HUES64 (cell line): ENCODE measurements at regions not wholly inside any gene's neighbourhood (a gene's known extent, or its start where the extent isn't known, plus 50 kb on each side); places are given as distances from the start of the nearest gene placed in this dataset.

Experiments
- H3K27ac ChIP-seq: 2 replicates; pipeline ENCODE4 v1.7.0; 2013; ENCODE audit warnings: low read depth, low read length, inconsistent platforms
- H3K27me3 ChIP-seq: 2 replicates; pipeline ENCODE4 v1.6.1; 2013; ENCODE audit warnings: mild to moderate bottlenecking, low read length; ENCODE audit not compliant: insufficient read depth
- H3K36me3 ChIP-seq: 2 replicates; pipeline ENCODE4 v1.6.1; 2013; ENCODE audit warnings: mild to moderate bottlenecking, low read length; ENCODE audit not compliant: insufficient read depth
- H3K4me1 ChIP-seq: 2 replicates; pipeline ENCODE4 v1.6.1; 2013; ENCODE audit warnings: mild to moderate bottlenecking, low read length, moderate library complexity; ENCODE audit not compliant: insufficient read depth
- H3K4me3 ChIP-seq: 2 replicates; pipeline ENCODE4 v1.5.1; 2013; ENCODE audit warnings: mild to moderate bottlenecking, low read length, moderate library complexity
- H3K9ac ChIP-seq: 2 replicates; pipeline ENCODE4 v1.6.1; 2013; ENCODE audit warnings: mild to moderate bottlenecking, low read depth, low read length
- H3K9me3 ChIP-seq: 2 replicates; pipeline ENCODE4 v1.6.1; 2013; ENCODE audit warnings: low read depth, low read length; ENCODE audit not compliant: insufficient read depth
- WGBS: fragments of 150-250, 120-280 bp; methylation state at CpG from one replicate; pipeline ENCODE4 v1.1.7; 2013; ENCODE audit warnings: missing lambda C conversion rate; 5-methylcytosine and 5-hydroxymethylcytosine counted together

- no peak overlapping the region for H3K27ac ChIP-seq
- WGBS, result 100% methylated on average over 2 of the region's 2 CpGs
- no peak overlapping the region for H3K9ac ChIP-seq
Observed at GRCh38 chr4:22187203-22187820, 238.7 kb upstream of the KCNIP4 start.

GRCh38 chr4:22181736-22182135 is 233.2 kb upstream of the KCNIP4 start:
- H3K9ac ChIP-seq, result no peak overlapping the region
- no peak overlapping the region for H3K27ac ChIP-seq
- H3K4me3 ChIP-seq, result no peak overlapping the region
- H3K4me1 ChIP-seq, result no peaks in the 10 kb centered on the region
- no peaks in the 10 kb centered on the region for H3K36me3 ChIP-seq
- H3K9me3 ChIP-seq, result peaks cover 2% of the 10 kb centered on the region; the same call in 1 of the 2 replicates
- no peaks in the 10 kb centered on the region for H3K27me3 ChIP-seq

More at GRCh38 chr4:22187203-22187820, 238.7 kb upstream of the KCNIP4 start:
- Histone ChIP-seq H3K36me3 (no peaks in the 10 kb centered on the region), H3K4me1 (peaks cover 28% of the 10 kb centered on the region), H3K27me3 (no peaks in the 10 kb centered on the region), H3K9me3 (no peaks in the 10 kb centered on the region), H3K4me3 (no peak overlapping the region)

- WGBS, result no CpG with 5 or more reads among the region's 1 CpG
Observed at GRCh38 chr4:22179124-22179874, 230.7 kb upstream of the KCNIP4 start.

DNA sequence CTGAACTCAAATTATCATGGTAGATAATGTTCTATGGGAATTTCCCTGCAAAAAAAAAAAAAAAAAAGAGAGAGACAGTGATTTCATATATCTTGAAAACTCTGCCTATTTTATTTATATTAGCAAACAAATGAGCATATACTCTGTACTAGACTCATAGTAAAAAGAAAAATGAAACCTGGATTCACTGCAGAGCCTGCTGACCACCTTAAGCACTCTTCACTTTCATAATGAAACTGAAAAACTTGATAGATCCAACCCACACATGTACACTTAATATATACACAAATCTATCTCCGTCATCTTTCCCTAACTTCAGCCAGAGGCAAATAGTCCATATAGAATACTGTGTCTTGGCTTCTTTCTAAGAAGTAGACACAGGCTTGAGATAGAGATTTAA is 226.1 kb upstream of the KCNIP4 start:
- WGBS, result 100% methylated on average over 1 of the region's 1 CpG
- no peaks in the 10 kb centered on the region for H3K36me3 ChIP-seq
- H3K4me3 ChIP-seq, result no peak overlapping the region
- H3K9ac ChIP-seq, result no peak overlapping the region
- H3K27me3 ChIP-seq, result no peaks in the 10 kb centered on the region
- H3K4me1 ChIP-seq, result 0 out of 2 replicates have a peak, but pooled peaks cover 6% of the 10 kb centered on the region
- no peak overlapping the region for H3K27ac ChIP-seq
- peaks cover 4% of the 10 kb centered on the region; the same call in 1 of the 2 replicates for H3K9me3 ChIP-seq

More at GRCh38 chr4:22179124-22179874, 230.7 kb upstream of the KCNIP4 start:
- H3K9ac ChIP-seq, result no peak overlapping the region
- no peak overlapping the region for H3K4me3 ChIP-seq
- no peaks in the 10 kb centered on the region for H3K27me3 ChIP-seq
- H3K27ac ChIP-seq, result no peak overlapping the region
- H3K4me1 ChIP-seq, result no peaks in the 10 kb centered on the region
- peaks cover 4% of the 10 kb centered on the region; the same call in 1 of the 2 replicates for H3K9me3 ChIP-seq
- no peaks in the 10 kb centered on the region for H3K36me3 ChIP-seq

DNA sequence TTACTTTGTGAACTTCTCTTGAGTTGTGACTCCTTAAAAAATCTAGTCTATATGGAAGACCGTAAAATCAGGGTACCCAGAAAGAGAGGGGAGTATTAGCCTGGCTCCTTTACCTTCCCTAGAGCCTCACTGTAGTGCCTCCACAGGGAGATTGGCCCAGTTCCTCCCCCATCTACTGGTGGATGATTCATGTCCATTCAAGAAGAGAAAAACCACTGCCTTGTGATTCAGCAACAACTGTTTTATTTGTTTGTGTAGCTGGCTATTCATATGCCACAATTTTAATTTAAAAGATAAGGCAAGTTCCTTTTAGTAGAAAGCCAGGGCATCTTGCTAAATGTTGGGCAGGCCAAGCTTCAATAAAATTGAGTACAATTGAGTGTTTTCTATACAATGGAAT is 221.8 kb upstream of the KCNIP4 start:
- 100% methylated on average over 1 of the region's 1 CpG for WGBS
- no peaks in the 10 kb centered on the region for H3K36me3 ChIP-seq
- no peaks in the 10 kb centered on the region for H3K9me3 ChIP-seq
- H3K27me3 ChIP-seq, result no peaks in the 10 kb centered on the region
- no peak overlapping the region for H3K4me3 ChIP-seq
- H3K4me1 ChIP-seq, result 0 out of 2 replicates have a peak, but pooled peaks cover 6% of the 10 kb centered on the region
- no peak overlapping the region for H3K27ac ChIP-seq
- H3K9ac ChIP-seq, result no peak overlapping the region

GRCh38 chr4:22167201-22167600 is 218.6 kb upstream of the KCNIP4 start:
- H3K9ac ChIP-seq, result no peak overlapping the region
- 0 out of 2 replicates have a peak, but pooled peaks cover 6% of the 10 kb centered on the region for H3K4me1 ChIP-seq
- H3K27me3 ChIP-seq, result no peaks in the 10 kb centered on the region
- no peaks in the 10 kb centered on the region for H3K9me3 ChIP-seq
- no peak overlapping the region for H3K27ac ChIP-seq
- 92% methylated on average over 2 of the region's 4 CpGs for WGBS
- H3K36me3 ChIP-seq, result no peaks in the 10 kb centered on the region
- no peak overlapping the region for H3K4me3 ChIP-seq

DNA sequence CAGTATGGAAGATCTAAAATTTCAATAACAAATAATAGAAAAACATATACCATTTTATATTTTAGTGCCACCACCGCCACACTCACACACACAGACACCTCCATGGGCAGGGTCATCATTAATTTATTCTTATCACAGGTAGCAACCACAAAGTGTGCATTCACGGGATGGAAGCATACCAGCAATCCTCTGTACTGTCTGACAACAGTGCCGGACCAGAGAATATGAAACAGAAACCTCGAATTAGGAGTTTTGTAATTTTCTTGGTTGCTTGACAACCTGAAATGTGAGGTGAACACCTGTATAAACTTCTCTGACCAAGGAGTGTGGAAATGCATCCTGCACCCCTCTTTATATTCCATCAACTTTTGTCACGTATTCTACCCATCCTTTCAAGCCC is 213.9 kb upstream of the KCNIP4 start:
- Histone ChIP-seq H3K27ac (no peak overlapping the region), H3K4me3 (no peak overlapping the region), H3K9me3 (0 out of 2 replicates have a peak, but pooled peaks cover 1% of the 10 kb centered on the region), H3K27me3 (no peaks in the 10 kb centered on the region), H3K9ac (no peak overlapping the region), H3K36me3 (no peaks in the 10 kb centered on the region), H3K4me1 (no peaks in the 10 kb centered on the region)
- 92% methylated on average over 5 of the region's 5 CpGs for WGBS

DNA sequence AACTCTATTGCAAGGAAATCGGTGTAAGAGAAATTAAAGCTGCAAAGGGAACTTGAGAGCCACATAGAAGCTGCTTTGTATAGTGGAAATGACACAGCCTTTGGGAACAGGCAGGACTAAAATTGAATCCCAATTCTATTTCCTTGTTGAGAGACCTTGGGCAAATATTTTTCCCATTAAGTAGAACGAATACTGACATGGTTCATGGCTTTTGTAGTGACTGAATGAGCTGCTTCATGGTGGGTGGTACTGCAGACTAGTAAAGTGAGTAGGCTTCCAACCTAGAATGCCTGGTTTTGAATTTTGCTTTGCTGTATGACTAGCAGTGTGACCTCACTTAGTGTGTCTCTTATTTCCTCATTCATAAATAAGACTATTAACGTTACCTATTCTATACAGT is 182.2 kb upstream of the KCNIP4 start:
- WGBS, result 99% methylated on average over 2 of the region's 3 CpGs

GRCh38 chr4:22129454-22130029 is 181.0 kb upstream of the KCNIP4 start:
- no peaks in the 10 kb centered on the region for H3K9me3 ChIP-seq
- no peak overlapping the region for H3K27ac ChIP-seq
- H3K4me3 ChIP-seq, result no peak overlapping the region
- no peaks in the 10 kb centered on the region for H3K36me3 ChIP-seq
- H3K27me3 ChIP-seq, result no peaks in the 10 kb centered on the region
- 47% methylated on average over 12 of the region's 12 CpGs for WGBS
- no peaks in the 10 kb centered on the region for H3K4me1 ChIP-seq
- H3K9ac ChIP-seq, result no peak overlapping the region

More for the DNA sequence above, 182.2 kb upstream of the KCNIP4 start:
- Histone ChIP-seq H3K9me3 (no peaks in the 10 kb centered on the region), H3K9ac (no peak overlapping the region), H3K36me3 (no peaks in the 10 kb centered on the region), H3K4me1 (no peaks in the 10 kb centered on the region), H3K27me3 (no peaks in the 10 kb centered on the region), H3K27ac (no peak overlapping the region), H3K4me3 (no peak overlapping the region)

- peaks cover 16% of the 10 kb centered on the region for H3K9me3 ChIP-seq
- no peak overlapping the region for H3K4me3 ChIP-seq
- no peaks in the 10 kb centered on the region for H3K27me3 ChIP-seq
- H3K27ac ChIP-seq, result no peak overlapping the region
- no peak overlapping the region for H3K9ac ChIP-seq
- no peaks in the 10 kb centered on the region for H3K4me1 ChIP-seq
- WGBS, result 93% methylated on average over 2 of the region's 2 CpGs
- no peaks in the 10 kb centered on the region for H3K36me3 ChIP-seq
Observed at GRCh38 chr4:22122062-22122461, 173.5 kb upstream of the KCNIP4 start.

GRCh38 chr4:22115262-22115661 is 166.7 kb upstream of the KCNIP4 start:
- Histone ChIP-seq H3K27ac (no peak overlapping the region), H3K4me3 (no peak overlapping the region), H3K9me3 (no peaks in the 10 kb centered on the region), H3K36me3 (no peaks in the 10 kb centered on the region), H3K9ac (no peak overlapping the region), H3K27me3 (no peaks in the 10 kb centered on the region), H3K4me1 (no peaks in the 10 kb centered on the region)
- WGBS, result 100% methylated on average over 2 of the region's 2 CpGs
